Thyroid gland (tissue), 4 donors: ENCODE measurements at regions not wholly inside any gene's neighbourhood (a gene's known extent, or its start where the extent isn't known, plus 50 kb on each side); places are given as distances from the start of the nearest gene placed in this dataset.

Experiments used
- POLR2A ChIP-seq, 2 donors: fragments of 450-650 bp; IDR thresholded peaks; one replicate each; pipeline ENCODE4 v1.6.1; 2017; ENCODE audit warnings: antibody characterized with exemption in 2 of 2, mild to moderate bottlenecking in 2 of 2, moderate library complexity in 1 of 2
- TF ChIP-seq, protein P1 (sequence below), 6 experiments: fragments of 200-600 bp in 3 of 6; fragments of 450-650 bp in 3 of 6; sonication (generic) in 3 of 6; IDR thresholded peaks; one replicate each; pipeline ENCODE4 v1.5.1; 2016 to 2019; ENCODE audit warnings: antibody characterized with exemption in 6 of 6, mild to moderate bottlenecking in 2 of 6, inconsistent platforms in 1 of 6, moderate library complexity in 1 of 6

DNA sequence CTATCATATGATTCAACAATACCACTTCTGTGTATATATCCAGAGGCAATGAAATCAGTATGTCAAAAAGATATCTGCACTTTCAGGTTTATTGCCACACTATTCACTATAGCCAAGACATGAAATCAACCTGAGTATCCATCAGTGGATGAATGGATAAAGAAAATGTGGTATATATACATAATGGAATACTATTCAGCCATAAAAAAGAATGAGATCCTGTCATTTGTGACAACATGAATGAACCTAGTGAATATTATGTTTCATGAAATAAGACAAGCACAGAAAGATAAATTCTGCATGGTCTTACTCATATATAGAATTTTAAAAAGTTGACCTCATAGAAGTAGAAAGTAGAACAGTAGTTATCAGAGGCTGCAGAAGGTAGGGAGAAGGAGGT is 281.1 kb downstream of the BAMBI start:
- TF ChIP-seq, protein P1, sequence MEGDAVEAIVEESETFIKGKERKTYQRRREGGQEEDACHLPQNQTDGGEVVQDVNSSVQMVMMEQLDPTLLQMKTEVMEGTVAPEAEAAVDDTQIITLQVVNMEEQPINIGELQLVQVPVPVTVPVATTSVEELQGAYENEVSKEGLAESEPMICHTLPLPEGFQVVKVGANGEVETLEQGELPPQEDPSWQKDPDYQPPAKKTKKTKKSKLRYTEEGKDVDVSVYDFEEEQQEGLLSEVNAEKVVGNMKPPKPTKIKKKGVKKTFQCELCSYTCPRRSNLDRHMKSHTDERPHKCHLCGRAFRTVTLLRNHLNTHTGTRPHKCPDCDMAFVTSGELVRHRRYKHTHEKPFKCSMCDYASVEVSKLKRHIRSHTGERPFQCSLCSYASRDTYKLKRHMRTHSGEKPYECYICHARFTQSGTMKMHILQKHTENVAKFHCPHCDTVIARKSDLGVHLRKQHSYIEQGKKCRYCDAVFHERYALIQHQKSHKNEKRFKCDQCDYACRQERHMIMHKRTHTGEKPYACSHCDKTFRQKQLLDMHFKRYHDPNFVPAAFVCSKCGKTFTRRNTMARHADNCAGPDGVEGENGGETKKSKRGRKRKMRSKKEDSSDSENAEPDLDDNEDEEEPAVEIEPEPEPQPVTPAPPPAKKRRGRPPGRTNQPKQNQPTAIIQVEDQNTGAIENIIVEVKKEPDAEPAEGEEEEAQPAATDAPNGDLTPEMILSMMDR (IDR thresholded peaks at IDR 0.05) = no peak
- no peak for TF ChIP-seq POLR2A (IDR thresholded peaks at IDR 0.05)
